OCI-LY3 (cell line): ENCODE measurements at regions not wholly inside any gene's neighbourhood (a gene's known extent, or its start where the extent isn't known, plus 50 kb on each side); places are given as distances from the start of the nearest gene placed in this dataset.

ENCODE experiments used
- H2AFZ ChIP-seq: fragments of 200-600, 300-600 bp; shearing (Covaris generic); 2 replicates; pipeline ENCODE4 v1.6.0; 2014; ENCODE audit warnings: antibody characterized with exemption, low read depth, low read length
- H3K27ac ChIP-seq: fragments of 200-600, 300-600 bp; sonication (generic); 2 replicates; pipeline ENCODE4 v1.5.1; 2014; ENCODE audit warnings: mild to moderate bottlenecking, low read length, moderate library complexity, mixed read lengths
- H3K27me3 ChIP-seq: fragments of 200-600, 300-600 bp; sonication (generic); 2 replicates; pipeline ENCODE4 v1.6.1; 2014; ENCODE audit warnings: low read depth, low read length, mixed read lengths
- H3K36me3 ChIP-seq: fragments of 200-600, 300-600 bp; sonication (generic); replicated peaks from 2 replicates; pipeline ENCODE3; 2014; ENCODE audit warnings: low read depth, low read length, mixed read lengths
- H3K4me1 ChIP-seq: fragments of 300-600, 200-600 bp; sonication (generic); 2 replicates; pipeline ENCODE4 v1.6.1; 2014; ENCODE audit warnings: low read length, mixed read lengths
- H3K4me2 ChIP-seq: fragments of 200-600, 300-600 bp; sonication (generic); 2 replicates; pipeline ENCODE4 v1.6.1; 2014; ENCODE audit warnings: low read length, mixed read lengths
- H3K4me3 ChIP-seq: fragments of 300-600, 200-600 bp; sonication (generic); 2 replicates; pipeline ENCODE4 v1.5.1; 2014; ENCODE audit warnings: antibody characterized with exemption, mild to moderate bottlenecking, low read length, moderate library complexity
- H3K79me2 ChIP-seq: fragments of 300-600, 200-600 bp; shearing (Covaris generic); 2 replicates; pipeline ENCODE4 v1.6.1; 2014; ENCODE audit warnings: mild to moderate bottlenecking, low read length, mixed read lengths
- H3K9ac ChIP-seq: fragments of 300-600, 200-600 bp; shearing (Covaris generic); 2 replicates; pipeline ENCODE4 v1.6.0; 2014; ENCODE audit warnings: mild to moderate bottlenecking, low read length, moderate library complexity
- H3K9me3 ChIP-seq: fragments of 200-600, 300-600 bp; shearing (Covaris generic); 2 replicates; pipeline ENCODE4 v1.6.1; 2014; ENCODE audit warnings: low read length, mixed read lengths; ENCODE audit not compliant: insufficient read depth
- H4K20me1 ChIP-seq: fragments of 200-600, 300-600 bp; sonication (generic); 2 replicates; pipeline ENCODE4 v1.6.1; 2016; ENCODE audit warnings: low read length, mixed read lengths; ENCODE audit not compliant: insufficient read depth
- EZH2phosphoT487 ChIP-seq: fragments of 200-600 bp; shearing (Covaris generic); IDR thresholded peaks from 2 replicates; pipeline ENCODE4 v1.6.1; 2018; ENCODE audit warnings: antibody characterized with exemption, mixed run types, low read depth
- TF ChIP-seq, protein P1 (sequence below): fragments of 200-600, 300-600 bp; sonication (generic); IDR thresholded peaks from 2 replicates; pipeline ENCODE4 v1.5.1; 2014; ENCODE audit warnings: antibody characterized with exemption, low read length, low read depth

DNA sequence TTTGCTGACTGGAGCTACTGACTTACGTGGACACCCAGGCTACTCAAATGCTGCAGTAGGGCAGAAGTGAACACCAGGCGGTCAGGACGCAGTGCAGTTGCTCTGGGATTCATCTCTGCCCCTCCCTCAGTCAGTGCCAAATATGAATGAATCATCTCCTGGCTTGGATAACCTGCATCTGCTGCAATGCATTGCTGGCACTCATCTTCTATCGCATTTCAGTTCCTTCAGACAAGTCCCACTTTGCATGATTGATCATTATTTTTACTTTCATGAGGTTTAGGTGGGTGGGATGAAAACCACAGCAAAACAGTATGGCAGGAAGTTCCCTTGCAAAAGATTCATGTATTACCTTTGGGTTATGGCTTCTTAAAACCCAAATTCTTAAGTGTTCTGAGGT lies 224.6 kb upstream of the NRP1 start:
- H3K36me3 ChIP-seq = no peaks in the 10 kb centered on the region
- H3K9me3 ChIP-seq = no peaks in the 10 kb centered on the region
- H3K4me1 ChIP-seq = no peaks in the 10 kb centered on the region
- no peak overlapping the region for H3K4me3 ChIP-seq
- H2AFZ ChIP-seq = no peak overlapping the region
- TF ChIP-seq, protein P1, sequence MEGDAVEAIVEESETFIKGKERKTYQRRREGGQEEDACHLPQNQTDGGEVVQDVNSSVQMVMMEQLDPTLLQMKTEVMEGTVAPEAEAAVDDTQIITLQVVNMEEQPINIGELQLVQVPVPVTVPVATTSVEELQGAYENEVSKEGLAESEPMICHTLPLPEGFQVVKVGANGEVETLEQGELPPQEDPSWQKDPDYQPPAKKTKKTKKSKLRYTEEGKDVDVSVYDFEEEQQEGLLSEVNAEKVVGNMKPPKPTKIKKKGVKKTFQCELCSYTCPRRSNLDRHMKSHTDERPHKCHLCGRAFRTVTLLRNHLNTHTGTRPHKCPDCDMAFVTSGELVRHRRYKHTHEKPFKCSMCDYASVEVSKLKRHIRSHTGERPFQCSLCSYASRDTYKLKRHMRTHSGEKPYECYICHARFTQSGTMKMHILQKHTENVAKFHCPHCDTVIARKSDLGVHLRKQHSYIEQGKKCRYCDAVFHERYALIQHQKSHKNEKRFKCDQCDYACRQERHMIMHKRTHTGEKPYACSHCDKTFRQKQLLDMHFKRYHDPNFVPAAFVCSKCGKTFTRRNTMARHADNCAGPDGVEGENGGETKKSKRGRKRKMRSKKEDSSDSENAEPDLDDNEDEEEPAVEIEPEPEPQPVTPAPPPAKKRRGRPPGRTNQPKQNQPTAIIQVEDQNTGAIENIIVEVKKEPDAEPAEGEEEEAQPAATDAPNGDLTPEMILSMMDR = no peak
- no peak for TF ChIP-seq EZH2phosphoT487
- H4K20me1 ChIP-seq = no peaks in the 10 kb centered on the region
- no peak overlapping the region for H3K9ac ChIP-seq
- H3K79me2 ChIP-seq = no peaks in the 10 kb centered on the region
- H3K4me2 ChIP-seq = no peak overlapping the region
- H3K27ac ChIP-seq = no peak overlapping the region
- H3K27me3 ChIP-seq = no peaks in the 10 kb centered on the region

DNA sequence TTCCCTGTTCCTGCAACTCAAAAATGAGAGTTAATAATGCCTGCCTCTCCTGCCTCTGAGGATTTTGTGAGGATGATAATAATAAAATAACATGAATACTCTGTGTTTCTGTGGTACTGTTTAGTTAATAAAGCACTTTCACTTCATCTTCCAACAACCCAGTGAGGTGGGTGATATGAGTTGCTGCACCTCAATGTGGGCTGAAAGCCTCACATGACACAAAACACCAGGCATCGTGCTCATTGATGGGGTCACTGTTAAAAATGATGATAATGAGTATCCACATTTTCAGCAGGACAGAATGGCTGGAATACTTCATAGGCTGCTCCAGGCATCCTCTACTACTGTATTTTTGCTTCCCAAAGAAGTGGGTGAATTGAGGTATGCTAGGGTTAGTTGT lies 222.8 kb upstream of the NRP1 start:
- H3K79me2 ChIP-seq = no peaks in the 10 kb centered on the region
- TF ChIP-seq, protein P1 = no peak
- TF ChIP-seq EZH2phosphoT487 = no peak
- H3K4me3 ChIP-seq = no peak overlapping the region
- no peak overlapping the region for H3K4me2 ChIP-seq
- H3K4me1 ChIP-seq = no peaks in the 10 kb centered on the region
- no peak overlapping the region for H2AFZ ChIP-seq
- no peaks in the 10 kb centered on the region for H3K36me3 ChIP-seq
- no peaks in the 10 kb centered on the region for H3K27me3 ChIP-seq
- H4K20me1 ChIP-seq = no peaks in the 10 kb centered on the region
- no peak overlapping the region for H3K27ac ChIP-seq
- no peaks in the 10 kb centered on the region for H3K9me3 ChIP-seq
- H3K9ac ChIP-seq = no peak overlapping the region

DNA sequence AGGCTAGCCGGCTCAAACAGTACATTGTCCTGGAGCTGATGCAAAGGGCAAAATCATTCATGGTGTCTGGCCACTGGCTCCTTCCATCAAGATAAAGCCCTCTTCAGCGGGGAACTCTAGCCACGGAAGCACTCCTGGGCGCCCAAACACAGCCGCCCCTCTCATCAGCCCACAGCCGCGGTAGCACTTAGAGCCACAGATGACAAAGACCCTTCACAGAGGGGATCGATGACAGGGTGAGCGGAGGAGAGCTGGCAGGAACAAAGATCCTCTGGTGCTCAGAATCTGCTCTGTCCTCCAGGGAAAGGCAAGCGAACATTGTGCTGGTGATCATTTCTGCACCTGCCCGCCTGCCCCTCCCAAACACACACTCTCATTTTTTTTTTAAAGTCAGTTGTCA lies 222.2 kb upstream of the NRP1 start:
- H3K4me1 ChIP-seq = no peaks in the 10 kb centered on the region
- H3K36me3 ChIP-seq = no peaks in the 10 kb centered on the region
- H4K20me1 ChIP-seq = no peaks in the 10 kb centered on the region
- no peak overlapping the region for H2AFZ ChIP-seq
- no peaks in the 10 kb centered on the region for H3K9me3 ChIP-seq
- no peaks in the 10 kb centered on the region for H3K27me3 ChIP-seq
- TF ChIP-seq, protein P1 = no peak
- no peak for TF ChIP-seq EZH2phosphoT487
- H3K79me2 ChIP-seq = no peaks in the 10 kb centered on the region
- no peak overlapping the region for H3K4me2 ChIP-seq
- H3K27ac ChIP-seq = no peak overlapping the region
- H3K4me3 ChIP-seq = no peak overlapping the region
- H3K9ac ChIP-seq = no peak overlapping the region

DNA sequence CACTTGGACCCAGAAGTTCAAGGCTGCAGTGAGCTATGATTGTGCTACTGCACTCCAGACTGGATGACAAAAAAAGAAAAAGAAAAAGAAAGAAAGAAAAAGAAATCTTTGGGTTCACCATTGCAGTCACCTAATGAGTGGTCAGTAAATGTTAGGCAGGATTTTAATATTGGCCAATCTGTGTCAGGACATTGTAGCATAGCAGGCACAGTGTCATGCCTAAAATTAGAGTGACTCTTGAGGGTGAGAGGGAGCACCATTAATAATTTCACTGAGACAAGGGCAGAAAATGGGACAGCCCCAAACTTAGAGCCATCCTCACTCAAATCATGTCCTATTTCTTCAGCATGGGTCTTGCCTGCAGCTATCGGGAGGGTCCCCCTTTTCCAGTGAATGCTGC lies 221.6 kb upstream of the NRP1 start:
- no peaks in the 10 kb centered on the region for H4K20me1 ChIP-seq
- no peaks in the 10 kb centered on the region for H3K4me1 ChIP-seq
- H3K4me3 ChIP-seq = no peak overlapping the region
- H3K27me3 ChIP-seq = no peaks in the 10 kb centered on the region
- no peak overlapping the region for H2AFZ ChIP-seq
- H3K27ac ChIP-seq = no peak overlapping the region
- H3K4me2 ChIP-seq = no peak overlapping the region
- H3K9ac ChIP-seq = no peak overlapping the region
- no peaks in the 10 kb centered on the region for H3K36me3 ChIP-seq
- H3K9me3 ChIP-seq = no peaks in the 10 kb centered on the region
- H3K79me2 ChIP-seq = no peaks in the 10 kb centered on the region
- TF ChIP-seq, protein P1 = no peak
- TF ChIP-seq EZH2phosphoT487 = no peak
